ENCODE measurements at regions not wholly inside any gene's neighbourhood (a gene's known extent, or its start where the extent isn't known, plus 50 kb on each side); places are given as distances from the start of the nearest gene placed in this dataset.
"Not testable (repeated sequence)": the region's sequence is repeated elsewhere in the genome, so short reads cannot be mapped to it uniquely, and the experiment has no call there.

- no peak for DNase-seq
These were observed 318.4 kb upstream of the OBI1 start for GRCh38 chr13:78977311-78977710.

GRCh38 chr13:78976696-78977095, 317.7 kb upstream of the OBI1 start:
- no peak for DNase-seq

DNA sequence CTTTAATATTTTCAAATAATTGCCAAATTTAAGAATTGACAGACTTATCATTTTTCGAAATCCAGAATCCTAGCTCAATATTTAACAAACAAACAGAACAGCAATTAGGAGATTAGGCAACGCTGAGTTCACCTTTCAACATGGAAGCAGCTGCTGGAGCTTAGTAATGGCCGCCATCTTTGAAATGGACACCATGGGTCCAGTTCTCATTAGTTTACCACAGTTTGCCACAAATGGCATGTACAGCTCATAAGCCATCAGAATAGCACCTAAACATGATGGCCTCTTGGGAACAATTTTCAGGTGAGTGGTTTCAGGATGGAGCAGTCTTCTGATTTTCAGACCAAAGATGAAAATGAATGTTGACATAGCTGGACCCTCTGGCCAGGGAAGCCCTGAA, 313.6 kb upstream of the OBI1 start:
- DNase-seq, result no peak

GRCh38 chr13:78971355-78972025, 312.5 kb upstream of the OBI1 start:
- no peak for DNase-seq

- DNase-seq, result no peak
These were observed 301.9 kb upstream of the OBI1 start for GRCh38 chr13:78960881-78961280.

- no peak for DNase-seq
These were observed 299.1 kb upstream of the OBI1 start for GRCh38 chr13:78958006-78958405.

DNA sequence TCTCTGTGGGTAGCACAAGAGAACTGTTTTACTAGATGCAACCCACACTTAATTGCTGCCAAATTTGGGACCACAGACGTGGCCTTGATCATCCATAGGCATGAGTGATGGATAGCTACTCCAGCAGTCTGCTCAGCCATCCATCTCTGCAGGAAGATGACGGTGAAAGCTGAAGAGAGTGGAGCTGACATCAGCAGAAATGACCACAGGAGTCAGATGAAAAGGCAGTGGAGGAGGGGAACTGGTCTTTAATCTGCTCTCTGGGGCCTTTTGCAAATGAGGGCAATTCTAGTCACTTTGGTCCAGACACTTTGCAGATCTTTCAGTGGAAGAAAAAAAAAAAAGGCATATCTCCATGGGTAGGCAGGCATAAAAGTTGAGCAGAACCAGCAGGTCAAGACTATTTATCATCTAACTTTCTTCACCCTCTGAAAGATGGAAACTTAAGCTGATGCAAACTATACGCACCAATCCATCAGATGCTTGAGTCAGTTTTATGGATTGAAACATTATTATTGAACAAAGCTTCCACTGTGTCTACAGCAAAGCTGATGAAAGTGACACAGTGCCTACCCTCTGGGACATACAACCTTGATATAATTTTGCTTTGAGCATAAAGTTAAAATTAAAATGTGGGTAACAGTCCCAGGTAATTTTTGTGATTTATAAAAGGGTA, 281.6 kb upstream of the OBI1 start:
- no peak for DNase-seq

GRCh38 chr13:78934336-78934735, 275.4 kb upstream of the OBI1 start:
- no peak for DNase-seq

DNA sequence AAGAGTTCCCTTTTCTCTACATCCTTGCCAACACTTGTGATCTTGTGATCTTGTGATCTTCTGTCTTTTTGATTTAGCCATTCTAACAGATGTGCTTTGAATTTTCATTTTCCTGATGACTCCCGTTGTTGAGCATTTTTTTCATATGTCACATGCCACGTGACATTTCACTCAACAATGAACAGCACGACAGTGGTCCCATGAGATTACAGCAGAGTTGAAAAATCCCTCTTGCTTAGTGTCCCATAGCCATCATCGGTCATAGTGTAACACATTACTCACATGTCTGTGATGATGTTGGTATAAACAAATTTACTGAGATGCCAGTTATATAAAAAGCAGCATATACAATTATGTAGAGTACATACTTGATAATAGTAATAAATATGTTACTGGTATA, 256.1 kb upstream of the OBI1 start:
- no peak for DNase-seq

- DNase-seq, result no peak
These were observed 254.7 kb upstream of the OBI1 start for GRCh38 chr13:78913656-78914055.

DNA sequence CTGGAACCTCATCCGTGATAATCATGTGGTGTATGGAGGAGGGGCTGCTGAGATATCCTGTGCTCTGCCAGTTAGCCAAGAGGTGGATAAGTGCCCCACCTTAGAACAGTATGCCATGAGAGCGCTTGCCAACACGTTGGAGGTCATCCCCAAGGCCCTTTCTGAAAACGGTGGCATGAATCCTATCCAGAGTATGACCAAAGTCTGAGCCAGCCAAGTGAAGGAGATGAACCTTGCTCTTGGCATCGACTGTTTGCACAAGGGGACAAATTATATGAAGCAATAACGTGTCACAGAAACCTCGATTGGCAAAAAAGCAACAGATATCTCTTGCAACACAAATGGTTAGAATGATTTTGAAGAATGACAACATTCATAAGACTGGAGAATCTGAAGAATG, 251.2 kb upstream of the OBI1 start:
- no peak for DNase-seq

DNA sequence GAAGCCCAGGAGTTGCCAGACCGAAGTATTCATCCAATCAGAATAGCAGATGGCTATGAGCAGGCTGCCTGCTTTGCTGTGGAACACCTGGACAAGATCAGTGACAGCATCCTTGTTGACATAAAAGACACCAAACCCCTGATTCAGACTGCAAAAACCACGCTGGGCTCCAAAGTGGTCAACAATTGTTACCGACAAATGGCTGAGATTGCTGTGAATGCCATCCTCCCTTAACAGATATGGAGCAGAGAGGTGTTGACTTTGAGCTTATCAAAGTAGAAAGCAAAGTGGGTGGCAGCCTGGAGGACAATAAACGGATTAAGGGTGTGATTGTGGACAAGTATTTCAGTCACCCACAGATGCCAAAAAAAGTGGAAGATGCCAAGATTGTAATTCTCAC, 250.3 kb upstream of the OBI1 start:
- DNase-seq, result no peak

DNA sequence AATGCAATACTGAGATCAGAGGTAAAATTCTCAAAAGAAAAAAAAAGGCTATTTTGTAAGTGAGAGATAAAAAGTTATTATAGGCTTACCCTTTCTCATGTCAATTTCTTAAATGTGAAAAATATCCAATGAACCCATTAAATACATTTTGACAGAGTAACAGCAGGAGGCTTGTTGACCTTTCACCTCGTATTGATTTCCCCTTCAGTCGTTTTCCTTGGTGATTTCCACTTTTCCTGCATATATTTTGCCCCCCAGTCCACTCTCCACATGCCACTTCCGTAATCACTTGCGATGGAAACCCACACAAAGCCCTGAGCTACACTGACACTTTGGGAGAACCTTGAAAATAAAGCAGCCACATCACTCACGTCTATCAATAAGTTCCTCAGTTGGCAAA, 248.1 kb upstream of the OBI1 start:
- DNase-seq, result no peak

DNA sequence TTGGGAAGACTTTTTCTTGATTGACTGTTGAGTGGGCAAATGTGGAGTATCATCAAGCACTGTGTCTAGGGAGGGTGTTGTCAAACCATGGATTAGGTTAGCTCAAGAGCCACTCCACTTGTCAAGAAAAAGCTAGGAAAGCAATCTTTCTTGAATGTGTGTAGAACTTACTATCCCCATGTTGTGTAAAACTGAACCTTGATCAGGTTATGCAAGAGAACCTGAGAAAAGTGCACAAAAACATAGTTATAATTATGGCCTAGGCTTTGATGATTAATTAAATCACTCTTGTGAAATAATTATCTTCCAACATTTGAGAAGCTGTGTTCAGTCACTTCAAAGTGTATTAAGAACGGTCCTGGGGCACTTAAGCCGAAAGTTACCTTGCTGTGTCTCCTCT, 238.2 kb upstream of the OBI1 start:
- DNase-seq, result no peak

GRCh38 chr13:78884571-78884970, 225.6 kb upstream of the OBI1 start:
- no peak for DNase-seq

- no peak for DNase-seq
These were observed 222.8 kb upstream of the OBI1 start for GRCh38 chr13:78881751-78882150.

DNA sequence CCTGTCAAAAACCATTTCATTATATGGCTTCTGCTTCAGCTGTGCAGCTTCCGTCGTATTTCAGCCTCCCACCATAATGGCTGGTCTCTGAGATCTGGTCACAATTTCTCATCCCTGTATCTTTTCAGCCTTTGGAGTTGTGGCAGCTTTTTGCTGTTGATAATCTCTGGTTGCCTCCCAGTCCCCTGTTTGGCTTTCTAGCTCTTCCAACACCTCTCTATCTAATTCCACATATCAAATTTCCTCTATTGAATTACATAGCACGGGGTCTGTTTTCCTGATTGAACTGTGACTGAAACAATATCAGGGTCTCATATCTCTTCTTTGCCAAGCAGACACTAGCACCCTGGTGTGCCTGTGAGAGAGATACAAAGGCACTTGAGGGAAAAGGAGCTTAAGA, 222.1 kb upstream of the OBI1 start:
- DNase-seq, result no peak

- DNase-seq, result no peak
These were observed 218.1 kb upstream of the OBI1 start for GRCh38 chr13:78876915-78877549.

GRCh38 chr13:78875792-78876580, 217.0 kb upstream of the OBI1 start:
- DNase-seq, result no peak

DNA sequence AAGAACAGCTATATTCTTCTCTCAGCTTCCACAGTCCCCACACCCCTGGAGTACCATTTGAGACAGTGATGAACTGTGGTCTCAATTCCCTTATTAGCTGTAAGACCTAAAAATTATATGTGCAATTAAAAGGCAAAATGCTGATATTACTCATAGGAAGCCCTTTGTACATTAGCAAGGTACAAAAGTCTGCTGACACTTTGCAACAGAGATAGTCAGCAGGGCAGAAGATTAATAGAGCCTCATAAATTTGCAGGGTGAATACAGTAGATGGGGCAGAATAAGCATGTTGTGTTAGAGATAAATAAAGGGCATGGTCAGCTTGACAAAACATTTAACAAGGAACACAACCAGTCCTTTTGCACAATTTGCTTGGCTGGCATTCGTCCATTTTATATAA, 210.0 kb upstream of the OBI1 start:
- no peak for DNase-seq

DNA sequence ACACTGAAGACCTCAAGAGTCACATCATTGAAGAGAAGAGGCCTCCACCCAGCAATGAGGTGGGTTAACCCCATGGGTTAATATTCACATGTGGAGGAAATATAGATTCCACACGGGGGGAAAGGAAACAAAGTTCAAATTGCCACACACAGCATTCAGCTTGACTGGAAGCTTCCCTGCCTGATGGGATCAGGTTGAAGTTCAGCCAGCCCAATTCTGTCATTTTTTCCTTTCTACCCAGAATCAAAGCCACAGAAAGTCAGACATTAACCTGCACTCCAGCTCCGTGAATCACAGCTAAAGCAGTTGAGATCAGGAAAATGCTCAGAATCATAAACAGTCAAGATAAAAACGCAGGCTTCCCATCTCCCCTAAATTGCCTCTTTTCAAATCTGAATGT, 208.7 kb upstream of the OBI1 start:
- DNase-seq, result no peak

DNA sequence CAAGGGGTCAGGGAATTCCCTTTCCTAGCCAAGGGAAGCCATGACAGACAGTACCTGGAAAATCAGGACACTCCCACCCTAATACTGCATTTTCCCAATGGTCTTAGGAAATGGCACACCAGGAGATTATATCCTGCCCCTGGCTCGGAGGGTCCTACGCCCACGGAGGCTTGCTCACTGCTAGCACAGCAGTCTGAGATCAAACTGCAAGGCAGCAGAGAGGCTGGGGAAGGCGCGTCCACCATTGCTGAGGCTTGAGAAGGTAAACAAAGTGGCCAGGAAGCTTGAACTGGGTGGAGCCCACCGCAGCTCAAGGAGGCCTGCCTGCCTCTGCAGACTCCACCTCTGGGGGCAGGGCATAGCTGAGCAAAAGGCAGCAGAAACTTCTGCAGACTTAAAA, 207.1 kb upstream of the OBI1 start:
- not testable (repeated sequence) for DNase-seq

- DNase-seq, result no peak
These were observed 203.5 kb upstream of the OBI1 start for GRCh38 chr13:78862446-78862845.

DNA sequence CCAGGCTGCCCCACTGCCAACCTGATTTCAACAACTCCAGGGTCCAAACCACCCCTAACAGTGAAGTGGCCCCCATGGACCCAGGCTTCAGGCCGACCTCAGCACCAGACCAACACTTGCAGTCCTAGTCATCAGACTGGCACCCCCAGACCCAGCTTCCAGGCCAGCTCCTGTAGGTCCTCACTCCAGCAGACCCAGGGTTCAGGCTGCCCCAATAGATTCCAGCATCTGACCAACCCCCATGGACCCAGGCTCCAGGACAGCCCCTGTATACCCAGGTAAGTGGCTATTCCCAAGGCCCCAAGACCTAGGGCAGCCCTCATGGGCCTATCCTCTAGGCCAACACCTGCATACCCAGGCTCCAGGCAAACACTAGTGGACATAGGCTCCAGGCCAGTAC, 193.8 kb upstream of the OBI1 start:
- DNase-seq, result no peak
